Liver (tissue), 2 donors: ENCODE measurements at regions not wholly inside any gene's neighbourhood (a gene's known extent, or its start where the extent isn't known, plus 50 kb on each side); places are given as distances from the start of the nearest gene placed in this dataset.

ENCODE experiments used
- FOXA1 ChIP-seq: IDR thresholded peaks from 2 replicates; pipeline ENCODE4 v1.6.1; 2016; ENCODE audit warnings: antibody characterized with exemption
- TF ChIP-seq, protein P1 (sequence below): fragments of 150-350 bp; IDR thresholded peaks from 2 replicates; pipeline ENCODE4 v1.5.1; 2017; ENCODE audit warnings: improper control_type of control experiment, low read depth, low read length; ENCODE audit not compliant: missing input control
- donor health status: healthy.

- TF ChIP-seq FOXA1, result no peak
- TF ChIP-seq, protein P1, sequence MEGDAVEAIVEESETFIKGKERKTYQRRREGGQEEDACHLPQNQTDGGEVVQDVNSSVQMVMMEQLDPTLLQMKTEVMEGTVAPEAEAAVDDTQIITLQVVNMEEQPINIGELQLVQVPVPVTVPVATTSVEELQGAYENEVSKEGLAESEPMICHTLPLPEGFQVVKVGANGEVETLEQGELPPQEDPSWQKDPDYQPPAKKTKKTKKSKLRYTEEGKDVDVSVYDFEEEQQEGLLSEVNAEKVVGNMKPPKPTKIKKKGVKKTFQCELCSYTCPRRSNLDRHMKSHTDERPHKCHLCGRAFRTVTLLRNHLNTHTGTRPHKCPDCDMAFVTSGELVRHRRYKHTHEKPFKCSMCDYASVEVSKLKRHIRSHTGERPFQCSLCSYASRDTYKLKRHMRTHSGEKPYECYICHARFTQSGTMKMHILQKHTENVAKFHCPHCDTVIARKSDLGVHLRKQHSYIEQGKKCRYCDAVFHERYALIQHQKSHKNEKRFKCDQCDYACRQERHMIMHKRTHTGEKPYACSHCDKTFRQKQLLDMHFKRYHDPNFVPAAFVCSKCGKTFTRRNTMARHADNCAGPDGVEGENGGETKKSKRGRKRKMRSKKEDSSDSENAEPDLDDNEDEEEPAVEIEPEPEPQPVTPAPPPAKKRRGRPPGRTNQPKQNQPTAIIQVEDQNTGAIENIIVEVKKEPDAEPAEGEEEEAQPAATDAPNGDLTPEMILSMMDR, result no peak
Observed at GRCh38 chr4:62927574-62927973, 1481.7 kb downstream of the TECRL start.
